GM19043 (cell line): ENCODE measurements at regions not wholly inside any gene's neighbourhood (a gene's known extent, or its start where the extent isn't known, plus 50 kb on each side); places are given as distances from the start of the nearest gene placed in this dataset.
A peak's percentile ranks its signal among the peaks of the same experiment; 100 is the strongest.
"Not testable (repeated sequence)": the region's sequence is repeated elsewhere in the genome, so short reads cannot be mapped to it uniquely, and the experiment has no call there.

Source experiments
- ATAC-seq: cut with Tn5 transposase; IDR thresholded peaks from one replicate; pipeline ENCODE4 v1.9.1; 2021; ENCODE audit warnings: low read depth; ENCODE audit not compliant: unreplicated experiment

DNA sequence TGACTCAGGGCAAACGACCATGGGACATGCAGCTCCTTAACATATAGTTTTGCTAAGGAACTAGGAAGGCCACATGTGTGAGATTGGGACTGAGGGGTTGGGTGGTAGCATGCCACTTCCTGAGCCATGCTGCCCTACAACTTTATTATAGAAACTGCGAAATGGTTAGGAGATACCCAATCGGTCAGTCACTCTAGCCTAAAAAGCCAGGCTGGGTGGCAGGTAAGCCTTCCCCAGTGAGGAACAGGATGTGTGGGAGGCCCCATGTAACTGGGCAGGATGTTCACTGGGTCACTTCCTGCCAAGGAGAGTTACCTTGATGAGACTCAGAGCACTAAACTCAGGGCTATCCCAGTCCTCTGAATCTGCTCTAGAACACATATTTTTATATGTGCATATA lies 123.5 kb downstream of the MAP3K7 start:
- ATAC-seq = peak; percentile 55

GRCh38 chr6:90462102-90462501 lies 124.8 kb downstream of the MAP3K7 start:
- ATAC-seq = no peak

GRCh38 chr6:90461383-90461782 lies 125.5 kb downstream of the MAP3K7 start:
- ATAC-seq = no peak

DNA sequence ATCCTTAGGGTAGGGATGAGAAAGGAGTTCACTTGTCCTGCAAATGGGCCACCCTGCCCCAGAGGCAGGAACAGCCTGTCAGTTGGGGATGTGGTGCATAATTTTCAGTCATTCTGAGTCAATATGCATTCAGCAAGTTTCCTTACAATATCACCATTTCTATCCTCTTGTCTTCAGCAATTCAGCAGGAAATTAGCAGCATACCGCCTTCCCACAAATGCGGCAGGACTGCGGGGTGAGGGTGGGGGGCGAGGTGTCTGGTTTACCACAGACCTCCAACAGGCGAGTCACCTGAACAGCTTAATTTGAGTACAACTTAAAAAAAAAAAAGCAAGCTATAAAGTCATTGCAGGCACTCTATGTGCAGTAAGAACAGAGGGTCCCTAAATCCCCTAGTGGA lies 126.8 kb downstream of the MAP3K7 start:
- no peak for ATAC-seq

DNA sequence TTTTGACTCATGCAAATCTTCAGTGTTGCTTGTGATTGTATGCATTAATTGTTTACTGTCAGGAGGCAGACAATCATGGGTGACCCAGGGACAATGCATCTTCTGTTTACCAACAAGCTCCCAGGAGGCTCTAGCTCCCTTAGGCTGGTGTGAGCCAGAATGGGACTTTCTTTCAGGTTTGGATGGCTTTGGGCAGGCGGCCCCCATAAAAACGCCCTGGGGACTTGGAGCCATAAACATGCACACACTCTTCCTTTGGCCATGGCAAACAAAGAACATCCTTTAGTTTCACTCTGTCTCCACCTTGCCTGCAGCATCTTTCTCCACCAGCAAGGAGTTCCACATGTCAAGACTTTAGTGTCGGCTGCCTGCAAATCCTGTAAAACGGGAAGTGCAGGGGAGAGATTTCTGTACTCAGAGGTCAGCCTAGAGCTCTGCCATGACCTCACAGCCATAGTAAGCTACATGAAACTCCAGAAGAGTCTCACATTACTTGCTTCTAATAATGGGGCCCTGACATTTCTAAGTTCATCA lies 127.6 kb downstream of the MAP3K7 start:
- ATAC-seq = no peak

DNA sequence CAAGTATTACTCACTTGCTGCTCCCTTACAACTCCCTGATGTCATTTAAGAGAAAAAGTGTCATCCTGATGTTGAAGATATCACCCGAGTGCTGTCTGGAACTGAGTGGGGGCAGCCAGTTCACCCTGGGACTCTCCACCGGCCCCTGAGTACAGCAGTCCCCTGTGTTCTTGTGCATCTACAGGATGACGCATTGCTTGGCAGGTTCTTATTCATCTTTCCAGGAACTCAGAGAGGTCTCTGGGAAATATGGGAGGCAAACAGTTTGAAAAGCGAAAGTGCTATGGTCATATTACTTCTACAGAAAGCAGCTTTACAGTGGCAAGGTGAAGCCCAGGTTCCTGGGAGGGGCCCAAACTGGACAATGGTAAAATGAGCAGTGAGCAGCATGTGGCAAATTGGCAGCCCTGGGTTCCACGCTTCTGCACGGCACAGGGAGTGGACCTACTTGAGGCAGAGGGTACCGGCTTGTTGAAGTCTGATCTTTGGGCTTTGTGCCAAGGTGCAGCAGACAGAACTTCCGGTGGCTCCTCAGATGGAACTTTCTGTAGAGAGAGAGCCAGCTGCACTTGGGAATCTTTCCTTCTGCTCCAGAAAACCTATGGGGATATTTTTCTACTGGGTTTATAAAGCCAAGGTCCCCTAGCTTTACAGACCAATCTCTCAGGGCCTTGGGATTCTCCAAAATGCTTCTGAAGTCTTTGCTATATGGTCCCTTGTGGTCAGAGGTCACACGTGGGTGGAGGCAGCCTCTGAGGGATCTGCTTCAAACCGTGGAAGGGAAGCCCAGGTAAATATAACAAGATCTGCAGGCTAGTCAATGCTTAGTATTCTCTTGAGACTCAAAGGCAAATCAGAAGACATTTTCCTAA lies 128.3 kb downstream of the MAP3K7 start:
- ATAC-seq = no peak

GRCh38 chr6:90457867-90458259 lies 129.0 kb downstream of the MAP3K7 start:
- no peak for ATAC-seq

DNA sequence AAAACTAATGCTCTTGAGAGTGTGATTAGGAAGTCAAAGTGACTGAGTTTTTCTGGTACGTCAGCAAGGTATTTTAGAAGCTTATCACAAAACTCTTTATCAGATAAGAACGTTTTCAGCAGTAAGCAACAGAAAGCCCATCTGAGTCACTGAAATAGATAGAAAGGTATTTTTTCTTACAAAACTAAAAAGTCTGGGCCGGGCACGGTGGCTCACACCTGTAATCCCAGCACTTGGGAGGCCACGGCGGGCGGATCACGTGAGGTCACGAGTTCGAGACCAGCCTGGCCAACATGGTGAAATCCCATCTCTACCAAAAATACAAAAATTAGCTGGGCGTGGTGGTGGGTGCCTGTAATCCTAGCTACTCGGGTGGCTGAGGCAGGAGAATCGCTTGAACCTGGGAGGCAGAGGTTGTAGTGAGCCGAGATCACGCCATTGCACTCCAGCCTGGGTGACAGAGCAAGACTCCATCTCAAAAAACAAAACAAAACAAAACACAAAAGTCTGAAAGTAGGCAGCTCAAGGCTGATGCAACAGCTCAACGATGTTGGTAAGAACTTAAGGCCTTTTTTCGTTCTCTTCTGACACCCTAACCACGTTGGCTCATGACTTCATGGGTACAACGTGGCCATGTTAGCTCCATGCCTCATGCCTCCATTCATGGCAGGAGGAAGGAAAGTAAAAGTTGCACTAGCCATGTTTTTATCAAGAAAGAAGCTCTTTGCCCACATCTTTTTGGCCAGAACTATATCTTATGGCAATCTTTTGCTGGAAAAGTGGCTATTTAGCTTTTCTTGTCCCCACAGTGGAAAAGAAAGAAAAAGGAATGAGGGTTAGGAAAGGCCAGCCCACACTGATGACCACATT lies 129.6 kb downstream of the MAP3K7 start:
- ATAC-seq = not testable (repeated sequence)

GRCh38 chr6:90456001-90456400 lies 130.9 kb downstream of the MAP3K7 start:
- ATAC-seq = no peak

DNA sequence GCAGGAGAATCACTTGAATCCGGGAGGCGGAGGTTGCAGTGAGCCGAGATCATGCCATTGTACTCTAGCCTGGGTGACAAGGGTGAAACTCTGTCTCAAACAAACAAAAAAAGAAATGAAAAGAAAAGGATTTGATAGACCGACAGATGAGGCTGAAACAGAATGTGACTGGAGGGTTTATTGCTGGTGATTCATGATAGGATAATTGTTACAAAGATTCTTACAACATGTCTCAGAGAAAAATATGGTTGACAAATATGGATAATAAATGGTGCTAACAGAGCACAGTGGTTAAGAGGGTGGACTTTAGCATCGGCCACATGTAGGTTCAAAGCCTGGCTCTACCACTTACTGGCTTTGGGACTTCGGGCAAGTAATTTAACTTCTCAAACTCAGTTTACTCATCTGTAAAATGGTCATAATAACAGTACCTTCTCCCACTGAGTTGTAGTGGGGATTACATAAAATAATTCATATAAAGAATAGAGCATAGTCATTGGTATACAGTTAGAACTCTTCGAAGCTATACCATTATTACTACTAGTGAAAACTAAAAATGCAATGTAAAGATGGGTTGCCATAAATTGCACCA lies 131.9 kb downstream of the MAP3K7 start:
- no peak for ATAC-seq

- ATAC-seq = no peak
Observed at GRCh38 chr6:90450268-90450953, 136.5 kb downstream of the MAP3K7 start.

DNA sequence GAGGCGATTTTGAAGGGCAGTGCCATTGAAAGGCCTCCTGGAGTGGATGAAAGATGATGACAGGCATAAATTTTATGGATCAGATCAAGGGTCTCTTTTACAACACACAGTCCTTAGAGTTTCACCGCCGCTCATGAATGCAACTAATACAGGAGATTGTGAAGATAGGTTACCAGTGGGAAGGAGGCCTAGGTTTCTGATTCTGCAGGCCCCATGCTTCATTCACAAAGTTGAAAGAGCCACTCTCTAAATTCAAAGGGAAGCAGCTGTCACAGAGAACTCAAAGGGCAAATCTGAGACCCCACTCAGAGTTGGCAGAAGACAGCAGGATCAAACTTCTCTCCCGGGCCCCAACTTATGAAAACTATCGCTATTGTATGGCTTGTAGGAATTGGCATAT lies 137.6 kb downstream of the MAP3K7 start:
- ATAC-seq = no peak

DNA sequence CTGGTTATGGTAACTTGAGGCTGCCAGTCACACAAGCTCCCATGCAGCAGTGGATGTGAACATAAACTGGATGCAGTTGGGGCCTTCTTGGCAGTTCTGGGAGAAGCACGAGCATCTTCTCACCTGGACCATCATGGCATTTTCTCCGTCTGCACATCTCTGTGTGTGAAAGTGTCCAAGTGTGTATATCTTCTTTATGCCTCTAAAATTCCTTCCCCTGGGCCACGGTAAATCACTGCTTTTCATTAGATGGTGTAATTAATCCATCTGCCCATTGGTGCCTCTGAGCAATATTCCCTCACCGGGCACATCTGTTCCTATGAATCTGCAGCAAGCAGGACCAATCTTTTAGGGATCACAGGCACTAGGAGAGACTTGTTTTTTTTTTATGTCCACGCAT lies 138.0 kb downstream of the MAP3K7 start:
- no peak for ATAC-seq

DNA sequence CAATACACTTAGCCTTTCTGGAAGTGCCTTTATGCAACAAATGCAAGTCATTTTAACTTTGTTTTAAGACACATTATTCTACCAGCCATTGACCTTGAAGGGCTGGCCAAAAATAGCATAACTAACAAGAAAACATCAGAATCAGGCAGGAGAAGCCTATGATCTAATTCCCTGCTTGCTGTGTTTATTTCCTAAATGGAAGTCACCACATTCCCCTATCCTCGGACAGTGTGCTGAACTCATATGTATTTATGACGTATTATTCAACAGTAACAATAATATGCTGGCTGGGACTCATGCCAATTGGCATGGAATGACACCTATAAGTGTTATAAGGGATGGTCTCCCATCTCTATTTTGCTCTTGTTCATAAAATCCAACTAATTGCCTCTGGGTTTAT lies 140.7 kb downstream of the MAP3K7 start:
- no peak for ATAC-seq

DNA sequence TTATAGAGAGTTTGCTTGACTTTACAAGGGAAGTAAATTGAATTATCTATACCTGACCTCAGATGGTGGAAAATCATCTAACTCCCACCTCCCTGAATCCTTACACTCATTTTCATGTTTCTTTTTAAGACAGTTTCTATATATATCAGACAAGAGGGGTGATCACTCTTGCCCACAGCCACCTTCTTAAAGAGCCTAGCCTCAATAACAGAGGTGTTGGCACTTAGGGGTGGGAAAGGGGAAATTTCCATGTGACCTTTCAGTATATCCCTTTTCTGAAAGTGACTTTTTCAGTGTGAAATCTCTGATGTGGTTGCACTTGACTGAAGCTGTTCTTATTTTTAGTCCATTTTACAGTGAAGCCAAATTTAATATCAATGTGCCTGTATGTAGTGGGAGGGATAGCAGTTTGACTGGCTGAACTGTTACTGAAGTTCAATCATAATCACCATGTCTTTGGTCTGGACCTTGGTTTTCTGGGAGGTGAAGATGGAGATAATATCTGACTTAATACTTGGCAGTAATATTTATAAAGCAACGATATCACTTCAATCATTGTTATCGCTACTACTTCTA lies 141.3 kb downstream of the MAP3K7 start:
- ATAC-seq = no peak

- ATAC-seq = no peak
Observed at GRCh38 chr6:90444160-90444714, 142.6 kb downstream of the MAP3K7 start.

DNA sequence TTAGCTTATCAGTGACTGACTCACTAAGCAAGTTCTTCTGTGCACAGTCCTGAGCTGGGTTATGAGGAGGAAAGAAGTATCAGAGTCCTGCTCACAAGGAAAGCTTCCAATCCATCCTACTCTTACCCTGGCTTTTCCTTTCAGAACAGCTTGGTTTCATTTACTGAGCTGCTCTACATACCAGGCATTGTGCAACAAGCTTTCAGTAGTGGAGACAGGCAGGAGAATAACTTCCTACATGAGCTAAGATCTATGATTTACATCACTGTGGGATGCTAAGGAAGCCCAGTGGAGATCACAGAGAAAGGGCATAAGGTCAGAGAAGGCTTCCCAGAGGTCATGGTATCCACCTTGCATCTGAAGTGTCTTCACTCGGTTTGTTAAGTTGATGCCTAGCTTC lies 144.5 kb downstream of the MAP3K7 start:
- no peak for ATAC-seq

- ATAC-seq = no peak
Observed at GRCh38 chr6:90440586-90441283, 144.1 kb upstream of the BACH2 start.

DNA sequence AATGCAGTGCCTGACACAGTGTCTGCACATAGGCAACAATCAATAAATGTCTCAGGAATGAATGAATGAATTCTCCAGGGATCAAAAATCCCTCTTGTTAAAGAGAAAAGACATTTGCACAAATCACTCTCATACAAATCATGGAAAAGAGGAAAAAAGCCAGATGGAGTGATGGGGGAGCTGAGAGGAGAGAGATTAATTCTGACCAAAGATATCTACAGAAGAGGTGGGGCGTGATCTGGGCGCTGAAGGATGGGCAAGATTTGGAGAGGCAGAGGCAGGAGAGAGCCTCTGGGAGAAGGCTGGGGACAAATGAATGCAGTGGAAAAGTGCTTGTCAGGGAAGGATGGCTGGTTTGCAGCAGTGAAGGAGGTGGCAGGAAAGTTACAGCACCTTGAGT lies 142.9 kb upstream of the BACH2 start:
- no peak for ATAC-seq
